Astrocyte (in vitro differentiated cells and primary cell): ENCODE measurements at regions not wholly inside any gene's neighbourhood (a gene's known extent, or its start where the extent isn't known, plus 50 kb on each side); places are given as distances from the start of the nearest gene placed in this dataset.

Source experiments
- DNase-seq: peaks from one replicate; pipeline ENCODE4 v3.0.0-alpha.2; 2010; ENCODE audit warnings: low read depth
- FAIRE-seq: peaks from 2 replicates; lab custom pipeline; 2011; peaks lifted over from hg19 to GRCh38; lab: Jason Lieb, UNC
- H2AFZ ChIP-seq: 2 replicates; pipeline ENCODE4 v1.6.0; 2012; ENCODE audit warnings: low read depth, low read length, inconsistent platforms
- H3K27ac ChIP-seq: 2 replicates; pipeline ENCODE4 v1.5.1; 2011; ENCODE audit warnings: low read depth, low read length, inconsistent platforms
- H3K27me3 ChIP-seq: 2 replicates; pipeline ENCODE4 v1.6.0; 2011; ENCODE audit warnings: low read length, inconsistent platforms; ENCODE audit not compliant: insufficient read depth
- H3K36me3 ChIP-seq: 2 replicates; pipeline ENCODE4 v1.5.1; 2011; ENCODE audit warnings: low read length, inconsistent platforms; ENCODE audit not compliant: insufficient read depth
- H3K4me1 ChIP-seq: 2 replicates; pipeline ENCODE4 v1.5.1; 2011; ENCODE audit warnings: low read length, inconsistent platforms; ENCODE audit not compliant: insufficient read depth
- H3K4me2 ChIP-seq: 2 replicates; pipeline ENCODE4 v1.6.0; 2012; ENCODE audit warnings: low read length, inconsistent platforms
- H3K4me3 ChIP-seq: 2 replicates; pipeline ENCODE4 v1.5.1; 2011; ENCODE audit warnings: low read depth, mild to moderate bottlenecking, low read length, inconsistent platforms; ENCODE audit not compliant: insufficient read depth
- H3K79me2 ChIP-seq: 2 replicates; pipeline ENCODE4 v1.6.0; 2012; ENCODE audit warnings: mild to moderate bottlenecking, low read length, inconsistent platforms; ENCODE audit not compliant: insufficient read depth
- H3K9ac ChIP-seq: 2 replicates; pipeline ENCODE4 v1.6.0; 2012; ENCODE audit warnings: mild to moderate bottlenecking, low read length, inconsistent platforms
- H3K9me3 ChIP-seq: 2 replicates; pipeline ENCODE4 v1.5.1; 2012; ENCODE audit warnings: low read depth, mild to moderate bottlenecking, low read length, inconsistent platforms; ENCODE audit not compliant: insufficient read depth
- H4K20me1 ChIP-seq: 2 replicates; pipeline ENCODE4 v1.6.0; 2012; ENCODE audit warnings: low read length, inconsistent platforms; ENCODE audit not compliant: insufficient read depth
- H3K27ac Mint-ChIP-seq: one replicate; pipeline ENCODE4 v1.8.0; 2021; ENCODE audit warnings: mild to moderate bottlenecking, mixed read lengths; ENCODE audit not compliant: unreplicated experiment
- H3K27me3 Mint-ChIP-seq: one replicate; pipeline ENCODE4 v1.8.0; 2021; ENCODE audit warnings: low read depth, mixed read lengths; ENCODE audit not compliant: unreplicated experiment
- H3K36me3 Mint-ChIP-seq: one replicate; pipeline ENCODE4 v1.8.0; 2021; ENCODE audit warnings: low read depth, mixed read lengths; ENCODE audit not compliant: unreplicated experiment
- H3K4me1 Mint-ChIP-seq: one replicate; pipeline ENCODE4 v1.8.0; 2021; ENCODE audit warnings: low read depth, mixed read lengths; ENCODE audit not compliant: unreplicated experiment
- H3K4me3 Mint-ChIP-seq: one replicate; pipeline ENCODE4 v1.8.0; 2021; ENCODE audit warnings: mild to moderate bottlenecking, moderate library complexity, mixed read lengths; ENCODE audit not compliant: unreplicated experiment
- H3K9me3 Mint-ChIP-seq: one replicate; pipeline ENCODE4 v1.8.0; 2021; ENCODE audit warnings: mild to moderate bottlenecking, mixed read lengths; ENCODE audit not compliant: unreplicated experiment
- EZH2 ChIP-seq: IDR thresholded peaks from 2 replicates; pipeline ENCODE4 v1.6.1; 2012; ENCODE audit warnings: mild to moderate bottlenecking, low read length, inconsistent platforms; ENCODE audit not compliant: insufficient read depth
- TF ChIP-seq, protein P1 (sequence below): IDR thresholded peaks from 2 replicates; pipeline ENCODE4 v1.5.1; 2011; ENCODE audit warnings: low read depth, mild to moderate bottlenecking, inconsistent platforms, low read length, moderate library complexity; ENCODE audit not compliant: insufficient read depth

DNA sequence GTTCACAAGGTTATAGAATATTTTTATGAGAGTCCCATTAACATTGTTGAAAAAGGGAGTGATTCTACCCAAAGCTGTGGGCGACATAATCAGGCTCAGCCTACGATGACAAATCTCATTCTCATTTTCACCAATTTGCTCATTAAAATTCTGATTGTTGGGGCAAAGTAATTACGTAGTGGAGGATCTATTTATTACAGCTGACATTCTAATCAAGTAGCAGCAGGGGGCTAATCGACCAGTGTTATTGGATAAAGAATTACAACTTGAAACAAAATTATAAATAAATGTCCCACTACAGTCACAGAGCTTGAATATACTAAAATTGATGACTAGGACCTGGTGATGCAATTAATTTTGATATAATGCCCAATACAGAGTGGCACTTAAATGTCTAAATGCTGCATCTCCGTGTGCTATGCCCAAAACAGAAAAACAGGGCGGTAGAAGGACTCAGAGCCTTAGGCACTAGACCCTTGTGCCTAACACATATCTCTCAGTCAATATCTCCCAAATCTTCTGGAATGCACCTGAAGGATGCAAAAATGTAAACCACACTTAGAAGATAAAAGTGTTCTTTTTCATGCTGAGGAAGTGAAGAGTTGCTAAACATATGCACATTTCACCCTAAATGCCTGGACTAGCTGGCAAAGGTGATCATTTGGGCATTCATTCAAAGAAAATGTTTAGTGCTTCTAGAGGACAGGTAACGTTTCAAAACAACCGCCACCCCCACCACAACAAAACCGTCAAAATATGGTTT, 88.3 kb downstream of the CD24 start:
- Histone ChIP-seq H2AFZ (no peak overlapping the region), H3K27ac (no peak overlapping the region)

DNA sequence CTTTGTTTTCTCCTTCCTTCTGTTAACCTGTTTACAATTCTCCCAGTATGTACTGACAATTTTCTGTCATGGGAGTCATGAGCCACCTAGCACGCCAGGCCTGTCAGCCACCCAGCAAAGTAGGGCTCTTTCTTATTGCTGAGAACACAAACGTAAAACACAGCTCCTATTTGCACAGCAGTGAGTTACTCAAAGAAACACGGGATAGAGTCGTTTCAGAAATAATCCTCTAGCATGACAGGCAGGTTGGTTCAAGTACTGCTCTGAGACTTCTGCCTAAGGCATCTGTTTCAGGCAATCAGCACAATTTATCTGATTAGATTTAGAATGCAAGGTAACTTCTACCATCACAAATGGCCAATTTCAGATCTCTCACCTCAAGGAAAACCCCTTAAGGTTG, 88.8 kb downstream of the CD24 start:
- Histone ChIP-seq H3K27ac (no peak overlapping the region), H4K20me1 (no peaks in the 10 kb centered on the region), H3K36me3 (no peaks in the 10 kb centered on the region), H3K27me3 (no peaks in the 10 kb centered on the region), H3K4me1 (peaks cover 8% of the 10 kb centered on the region), H2AFZ (no peak overlapping the region), H3K9me3 (no peaks in the 10 kb centered on the region), H3K4me2 (no peak overlapping the region), H3K9ac (no peak overlapping the region), H3K4me3 (no peak overlapping the region), H3K79me2 (no peaks in the 10 kb centered on the region)
- no peaks in the 10 kb centered on the region for H3K9me3 Mint-ChIP-seq
- no peak overlapping the region for H3K27ac Mint-ChIP-seq
- FAIRE-seq (no peak), DNase-seq (no peak)
- TF ChIP-seq, protein P1, sequence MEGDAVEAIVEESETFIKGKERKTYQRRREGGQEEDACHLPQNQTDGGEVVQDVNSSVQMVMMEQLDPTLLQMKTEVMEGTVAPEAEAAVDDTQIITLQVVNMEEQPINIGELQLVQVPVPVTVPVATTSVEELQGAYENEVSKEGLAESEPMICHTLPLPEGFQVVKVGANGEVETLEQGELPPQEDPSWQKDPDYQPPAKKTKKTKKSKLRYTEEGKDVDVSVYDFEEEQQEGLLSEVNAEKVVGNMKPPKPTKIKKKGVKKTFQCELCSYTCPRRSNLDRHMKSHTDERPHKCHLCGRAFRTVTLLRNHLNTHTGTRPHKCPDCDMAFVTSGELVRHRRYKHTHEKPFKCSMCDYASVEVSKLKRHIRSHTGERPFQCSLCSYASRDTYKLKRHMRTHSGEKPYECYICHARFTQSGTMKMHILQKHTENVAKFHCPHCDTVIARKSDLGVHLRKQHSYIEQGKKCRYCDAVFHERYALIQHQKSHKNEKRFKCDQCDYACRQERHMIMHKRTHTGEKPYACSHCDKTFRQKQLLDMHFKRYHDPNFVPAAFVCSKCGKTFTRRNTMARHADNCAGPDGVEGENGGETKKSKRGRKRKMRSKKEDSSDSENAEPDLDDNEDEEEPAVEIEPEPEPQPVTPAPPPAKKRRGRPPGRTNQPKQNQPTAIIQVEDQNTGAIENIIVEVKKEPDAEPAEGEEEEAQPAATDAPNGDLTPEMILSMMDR, result no peak
- TF ChIP-seq EZH2, result no peak
- no peak overlapping the region for H3K4me3 Mint-ChIP-seq
- no peaks in the 10 kb centered on the region for H3K36me3 Mint-ChIP-seq
- H3K27me3 Mint-ChIP-seq, result no peaks in the 10 kb centered on the region
- peaks cover 5% of the 10 kb centered on the region for H3K4me1 Mint-ChIP-seq

More for the DNA sequence above, 88.3 kb downstream of the CD24 start:
- Histone ChIP-seq H3K36me3 (no peaks in the 10 kb centered on the region), H3K9me3 (no peaks in the 10 kb centered on the region), H3K79me2 (no peaks in the 10 kb centered on the region), H4K20me1 (no peaks in the 10 kb centered on the region), H3K4me3 (no peak overlapping the region), H3K9ac (no peak overlapping the region), H3K4me2 (no peak overlapping the region), H3K27me3 (no peaks in the 10 kb centered on the region), H3K4me1 (peaks cover 8% of the 10 kb centered on the region)
- H3K27me3 Mint-ChIP-seq, result no peaks in the 10 kb centered on the region
- H3K4me1 Mint-ChIP-seq, result peaks cover 5% of the 10 kb centered on the region
- no peak overlapping the region for H3K27ac Mint-ChIP-seq
- DNase-seq (no peak), FAIRE-seq (no peak)
- H3K9me3 Mint-ChIP-seq, result no peaks in the 10 kb centered on the region
- no peak for TF ChIP-seq EZH2
- TF ChIP-seq, protein P1, result no peak
- H3K36me3 Mint-ChIP-seq, result no peaks in the 10 kb centered on the region
- no peak overlapping the region for H3K4me3 Mint-ChIP-seq

DNA sequence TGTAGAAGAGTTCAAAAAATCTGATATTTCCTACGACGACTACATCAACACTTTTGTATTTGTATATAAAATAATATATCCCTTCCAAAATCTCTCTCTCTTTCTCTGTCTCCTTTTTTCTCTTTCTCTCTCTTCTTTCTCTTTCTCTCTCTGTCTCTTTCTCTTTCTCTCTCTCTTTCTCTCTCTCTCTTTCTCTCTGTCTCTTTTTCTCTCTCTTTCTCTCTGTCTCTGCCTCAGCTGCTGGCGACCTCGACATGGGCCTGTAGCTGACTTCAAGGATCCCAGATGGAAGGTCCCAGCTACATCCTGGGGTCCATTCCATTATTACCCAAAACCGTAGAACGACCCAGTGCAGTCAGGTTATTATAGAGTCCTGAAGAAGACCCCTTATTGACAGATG, 90.0 kb downstream of the CD24 start:
- FAIRE-seq (no peak), DNase-seq (no peak)
- no peak overlapping the region for H3K4me3 ChIP-seq
- Mint-ChIP-seq H3K36me3 (no peaks in the 10 kb centered on the region), H3K4me3 (no peak overlapping the region), H3K9me3 (no peaks in the 10 kb centered on the region), H3K27ac (no peak overlapping the region), H3K4me1 (peaks cover 5% of the 10 kb centered on the region), H3K27me3 (no peaks in the 10 kb centered on the region)
- no peak overlapping the region for H3K27ac ChIP-seq
- no peak overlapping the region for H3K9ac ChIP-seq
- no peaks in the 10 kb centered on the region for H4K20me1 ChIP-seq
- H2AFZ ChIP-seq, result no peak overlapping the region
- no peaks in the 10 kb centered on the region for H3K27me3 ChIP-seq
- H3K79me2 ChIP-seq, result no peaks in the 10 kb centered on the region
- TF ChIP-seq, protein P1, result no peak
- TF ChIP-seq EZH2, result no peak
- peaks cover 8% of the 10 kb centered on the region for H3K4me1 ChIP-seq
- no peaks in the 10 kb centered on the region for H3K36me3 ChIP-seq
- no peaks in the 10 kb centered on the region for H3K9me3 ChIP-seq
- H3K4me2 ChIP-seq, result no peak overlapping the region
